ENCODE measurements at regions not wholly inside any gene's neighbourhood (a gene's known extent, or its start where the extent isn't known, plus 50 kb on each side); places are given as distances from the start of the nearest gene placed in this dataset.

DNA sequence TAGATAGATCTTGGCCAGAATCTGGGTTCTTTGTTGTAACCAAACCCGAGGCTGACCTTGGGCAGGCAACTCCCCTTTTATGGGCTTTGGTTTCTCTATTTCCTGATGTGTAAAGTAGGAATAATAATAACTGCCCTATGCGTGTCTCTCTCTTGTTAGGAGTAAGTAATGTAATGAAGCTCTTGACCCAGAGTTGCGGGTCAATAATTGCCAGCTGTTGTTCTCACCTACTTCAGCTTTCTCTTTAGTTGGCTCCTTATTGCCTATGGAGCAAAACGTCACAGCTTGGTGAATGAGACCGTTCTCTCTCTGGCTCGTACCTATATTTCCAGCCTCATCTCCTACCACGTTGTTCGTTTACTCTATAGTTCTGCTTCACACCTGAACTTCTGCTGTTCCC is 56.6 kb upstream of the KIRREL3 start:
- DNase-seq (ENCODE audit: low spot score), result no peak
- intact Hi-C loops (cut with DNase I), result no loop called here

DNA sequence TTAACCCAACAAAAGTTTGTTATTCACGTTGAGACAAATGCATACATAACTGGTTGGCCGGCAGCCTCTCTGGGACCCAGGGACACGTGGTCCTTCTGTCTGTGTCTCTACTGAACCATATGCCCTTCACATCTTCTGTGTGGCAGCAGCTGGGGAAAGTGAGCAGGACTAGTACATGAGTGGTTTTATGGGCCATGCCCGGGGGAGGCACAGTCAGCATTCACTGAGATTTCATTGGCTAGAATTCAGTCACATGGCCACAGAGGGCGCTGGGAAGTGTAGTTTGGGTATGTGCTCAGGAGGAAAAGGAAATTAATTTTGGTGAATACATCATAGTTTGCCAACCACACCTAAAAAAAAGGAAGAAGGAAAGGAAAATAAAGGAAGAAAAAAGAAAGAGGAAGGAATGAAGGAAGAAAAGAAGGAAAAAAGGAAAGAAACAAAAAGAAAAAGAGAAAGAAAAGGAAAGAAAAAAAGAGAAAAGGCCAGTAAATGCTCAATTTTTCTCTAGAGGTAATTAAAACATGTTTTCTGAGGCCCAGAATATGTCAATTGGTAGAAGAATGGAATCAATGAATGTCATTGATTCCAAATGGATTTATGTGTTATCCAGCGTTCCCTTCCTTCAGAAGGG is 55.9 kb upstream of the KIRREL3 start:
- intact Hi-C loops (cut with DNase I), result no loop called here
- no peak for DNase-seq (ENCODE audit: low spot score)

DNA sequence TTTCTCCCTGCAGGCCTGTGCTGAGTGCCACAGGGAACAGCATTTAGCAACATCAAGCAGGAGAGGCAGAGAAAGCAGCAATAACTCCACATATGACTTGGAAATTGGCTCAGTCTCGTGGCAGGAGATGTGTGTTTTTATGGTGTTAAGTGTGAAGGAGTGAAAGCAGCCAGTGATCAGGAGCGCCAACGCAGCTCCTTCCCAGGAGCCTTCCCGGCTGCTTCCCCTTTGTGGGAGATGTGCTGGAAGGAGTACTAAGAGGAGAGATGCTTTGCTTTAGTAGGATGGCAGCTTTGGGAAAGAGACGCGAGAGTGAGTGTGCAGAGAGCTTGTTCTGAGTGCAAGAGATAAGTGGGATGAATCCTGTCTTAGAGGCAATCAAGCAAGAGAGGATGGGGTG is 54.7 kb upstream of the KIRREL3 start:
- intact Hi-C loops (cut with DNase I), result no loop called here
- DNase-seq (ENCODE audit: low spot score), result no peak

DNA sequence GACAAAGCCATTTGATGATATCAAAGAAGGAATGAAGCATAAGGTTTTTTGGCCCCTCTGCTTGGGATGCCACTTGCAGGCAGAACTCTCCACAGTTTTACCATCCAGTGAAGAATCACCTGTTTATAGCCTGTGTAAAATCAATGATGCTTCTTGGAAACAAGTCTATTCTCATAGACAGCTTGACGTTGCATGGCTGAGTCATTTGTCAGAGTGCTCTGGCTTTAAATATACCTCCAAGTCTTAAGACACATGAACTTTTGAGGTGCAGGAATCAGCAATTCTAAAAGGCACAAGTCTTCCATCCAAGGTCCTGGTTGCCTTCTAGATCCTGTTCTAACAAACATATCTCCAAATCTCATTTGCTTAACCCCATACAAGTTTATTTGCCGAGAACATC is 53.6 kb upstream of the KIRREL3 start:
- DNase-seq (ENCODE audit: low spot score), result no peak
- intact Hi-C loops (cut with DNase I), result no loop called here

DNA sequence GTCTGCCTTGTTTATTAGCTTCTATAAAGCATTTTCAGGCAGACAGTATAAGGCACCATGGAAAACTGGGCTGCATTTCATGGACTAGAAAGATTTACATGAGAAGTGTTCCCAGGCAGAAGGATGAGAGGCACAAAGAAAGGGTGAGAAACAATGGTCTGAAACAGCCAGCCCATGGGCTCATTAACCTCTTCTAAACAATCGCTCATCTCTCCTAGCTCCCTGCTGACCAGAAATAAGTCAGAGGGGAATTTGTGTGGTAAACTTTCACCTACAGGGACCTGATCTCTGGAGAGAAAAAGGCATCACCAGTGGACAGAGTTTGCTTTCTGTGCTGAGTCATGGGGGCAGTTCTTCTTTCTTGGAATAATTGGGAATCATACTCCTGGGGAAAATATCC is 51.8 kb upstream of the KIRREL3 start:
- intact Hi-C loops (cut with DNase I), result no loop called here

More for the DNA sequence above, 51.8 kb upstream of the KIRREL3 start:
- DNase-seq (ENCODE audit: low spot score), result no peak
